ENCODE measurements at regions not wholly inside any gene's neighbourhood (a gene's known extent, or its start where the extent isn't known, plus 50 kb on each side); places are given as distances from the start of the nearest gene placed in this dataset.

DNA sequence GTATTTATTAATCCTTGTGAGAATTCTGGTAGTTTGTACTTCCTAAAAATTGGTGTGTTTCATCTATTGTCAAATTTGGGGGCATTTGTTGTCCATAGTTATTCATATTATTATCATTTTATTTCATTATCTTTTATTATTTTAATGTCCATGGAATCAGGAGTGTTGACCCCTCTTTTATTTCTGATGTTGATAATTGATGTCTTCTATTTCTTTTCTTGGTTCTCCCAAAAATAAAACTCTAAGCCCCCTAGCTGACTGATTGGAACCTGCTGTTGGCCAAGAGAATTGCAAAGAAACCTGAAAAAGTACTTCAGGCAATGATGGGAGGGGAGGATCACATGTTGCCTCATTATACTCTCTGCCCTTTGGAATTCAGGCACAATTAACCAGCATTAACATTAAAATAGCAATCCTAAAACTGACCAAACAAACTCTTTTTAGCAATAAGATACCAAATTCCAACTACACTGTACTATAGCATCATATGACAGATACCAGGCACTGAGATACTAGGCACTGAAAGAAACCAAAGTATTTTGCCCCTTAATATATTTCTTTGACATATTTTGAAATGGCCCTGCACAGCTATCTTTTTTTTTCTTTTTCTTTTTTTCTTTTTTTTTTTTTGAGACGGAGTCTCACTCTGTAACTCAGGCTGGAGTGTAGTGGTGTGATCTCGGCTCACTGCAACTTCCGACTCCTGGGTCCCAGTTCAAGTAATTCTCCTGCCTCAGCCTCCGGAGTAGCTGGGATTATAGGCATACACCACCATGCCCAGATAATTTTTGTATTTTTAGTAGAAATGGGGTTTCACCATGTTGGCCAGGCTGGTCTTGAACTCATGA is 1097.2 kb upstream of the CNTNAP5 start:
- TF ChIP-seq, protein P1, sequence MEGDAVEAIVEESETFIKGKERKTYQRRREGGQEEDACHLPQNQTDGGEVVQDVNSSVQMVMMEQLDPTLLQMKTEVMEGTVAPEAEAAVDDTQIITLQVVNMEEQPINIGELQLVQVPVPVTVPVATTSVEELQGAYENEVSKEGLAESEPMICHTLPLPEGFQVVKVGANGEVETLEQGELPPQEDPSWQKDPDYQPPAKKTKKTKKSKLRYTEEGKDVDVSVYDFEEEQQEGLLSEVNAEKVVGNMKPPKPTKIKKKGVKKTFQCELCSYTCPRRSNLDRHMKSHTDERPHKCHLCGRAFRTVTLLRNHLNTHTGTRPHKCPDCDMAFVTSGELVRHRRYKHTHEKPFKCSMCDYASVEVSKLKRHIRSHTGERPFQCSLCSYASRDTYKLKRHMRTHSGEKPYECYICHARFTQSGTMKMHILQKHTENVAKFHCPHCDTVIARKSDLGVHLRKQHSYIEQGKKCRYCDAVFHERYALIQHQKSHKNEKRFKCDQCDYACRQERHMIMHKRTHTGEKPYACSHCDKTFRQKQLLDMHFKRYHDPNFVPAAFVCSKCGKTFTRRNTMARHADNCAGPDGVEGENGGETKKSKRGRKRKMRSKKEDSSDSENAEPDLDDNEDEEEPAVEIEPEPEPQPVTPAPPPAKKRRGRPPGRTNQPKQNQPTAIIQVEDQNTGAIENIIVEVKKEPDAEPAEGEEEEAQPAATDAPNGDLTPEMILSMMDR (IDR thresholded peaks at IDR 0.05; ENCODE audit: insufficient read depth, low read depth, low read length): no peak
- no peak for TF ChIP-seq EZH2 (IDR thresholded peaks at IDR 0.05; ENCODE audit: insufficient read depth, low read length)
